ENCODE measurements at regions not wholly inside any gene's neighbourhood (a gene's known extent, or its start where the extent isn't known, plus 50 kb on each side); places are given as distances from the start of the nearest gene placed in this dataset.

GRCh38 chr3:156014489-156014888 is 105.9 kb upstream of the KCNAB1 start:
- H3K27me3 Mint-ChIP-seq (ENCODE audit: insufficient read depth, low read depth, poor library complexity), result peaks cover 4% of the 10 kb centered on the region
- no peaks in the 10 kb centered on the region for H3K36me3 Mint-ChIP-seq (ENCODE audit: low read depth)
- Histone ChIP-seq H3K4me2 (no peak overlapping the region), H2AFZ (no peak overlapping the region), H3K79me2 (replicated peaks; ENCODE audit: insufficient read depth) (no peaks in the 10 kb centered on the region), H3K36me3 (ENCODE audit: insufficient read depth) (no peaks in the 10 kb centered on the region), H3K4me3 (no peak overlapping the region), H3K9me2 (ENCODE audit: insufficient read depth) (no peaks in the 10 kb centered on the region), H3K27me3 (ENCODE audit: insufficient read depth) (no peaks in the 10 kb centered on the region), H3F3A (replicated peaks; ENCODE audit: low read depth) (no peaks in the 10 kb centered on the region), H3K4me1 (ENCODE audit: insufficient read depth) (no peaks in the 10 kb centered on the region; the same call in 1 of the 2 replicates), H3K27ac (ENCODE audit: low read depth) (no peak overlapping the region), H4K20me1 (replicated peaks; ENCODE audit: insufficient read depth) (no peaks in the 10 kb centered on the region)
- H3K4me3 Mint-ChIP-seq, result no peak overlapping the region
- no peak overlapping the region for H3K27ac Mint-ChIP-seq
- H3K4me1 Mint-ChIP-seq, result peaks cover under 1% of the 10 kb centered on the region; the same call in 2 of the 3 replicates
- DNase-seq (ENCODE audit: low spot score), result no peak
- no peaks in the 10 kb centered on the region for H3K9me3 Mint-ChIP-seq
- no peak for ATAC-seq
- TF ChIP-seq POLR2AphosphoS5 (IDR thresholded peaks at IDR 0.05; ENCODE audit: low read depth), result no peak
- TF ChIP-seq ZNF462 (CRISPR knock-in tag; IDR thresholded peaks at IDR 0.05), result no peak
- TF ChIP-seq STAT1 (IDR thresholded peaks at IDR 0.05; ENCODE audit: unreplicated experiment), result no peak
- TF ChIP-seq NANOG (IDR thresholded peaks at IDR 0.05; ENCODE audit: borderline replicate concordance), result no peak
- TF ChIP-seq ZNF114 (CRISPR knock-in tag; IDR thresholded peaks at IDR 0.05), result no peak
- no peak for TF ChIP-seq EZH2phosphoT487 (IDR thresholded peaks at IDR 0.05; ENCODE audit: unreplicated experiment)

GRCh38 chr3:156016902-156017301 is 103.5 kb upstream of the KCNAB1 start:
- H3K27me3 Mint-ChIP-seq (ENCODE audit: insufficient read depth, low read depth, poor library complexity), result peaks cover 4% of the 10 kb centered on the region
- DNase-seq (ENCODE audit: low spot score), result no peak
- H3K36me3 Mint-ChIP-seq (ENCODE audit: low read depth), result no peaks in the 10 kb centered on the region
- H4K20me1 ChIP-seq (replicated peaks; ENCODE audit: insufficient read depth), result no peaks in the 10 kb centered on the region
- H3K4me3 ChIP-seq, result no peak overlapping the region
- peaks cover 11% of the 10 kb centered on the region for H3K4me1 Mint-ChIP-seq
- no peaks in the 10 kb centered on the region for H3F3A ChIP-seq (replicated peaks; ENCODE audit: low read depth)
- no peaks in the 10 kb centered on the region for H3K36me3 ChIP-seq (ENCODE audit: insufficient read depth)
- ATAC-seq, result no peak
- H3K4me1 ChIP-seq (ENCODE audit: insufficient read depth), result peaks cover 12% of the 10 kb centered on the region
- no peak overlapping the region for H3K4me2 ChIP-seq
- no peak overlapping the region for H3K27ac ChIP-seq (ENCODE audit: low read depth)
- H3K79me2 ChIP-seq (replicated peaks; ENCODE audit: insufficient read depth), result no peaks in the 10 kb centered on the region
- no peak overlapping the region for H3K27ac Mint-ChIP-seq
- H3K4me3 Mint-ChIP-seq, result no peak overlapping the region
- H3K27me3 ChIP-seq (ENCODE audit: insufficient read depth), result no peaks in the 10 kb centered on the region
- peak overlapping the region; percentile 39; the same call in 1 of the 2 replicates for H2AFZ ChIP-seq
- no peaks in the 10 kb centered on the region for H3K9me3 Mint-ChIP-seq
- no peaks in the 10 kb centered on the region for H3K9me2 ChIP-seq (ENCODE audit: insufficient read depth)
- TF ChIP-seq REST (IDR thresholded peaks at IDR 0.05; ENCODE audit: unreplicated experiment) (no peak), STAT1 (IDR thresholded peaks at IDR 0.05; ENCODE audit: unreplicated experiment) (no peak), NANOG (IDR thresholded peaks at IDR 0.05; ENCODE audit: borderline replicate concordance) (no peak)
